Mucosa of gallbladder (tissue), 1 donor: ENCODE measurements at regions not wholly inside any gene's neighbourhood (a gene's known extent, or its start where the extent isn't known, plus 50 kb on each side); places are given as distances from the start of the nearest gene placed in this dataset.

Source experiments
- DNase-seq: peaks from one replicate; pipeline ENCODE4 v3.0.0-alpha.2; 2020; ENCODE audit warnings: low spot score
- donor health status: DM: no; HTN: no; CAD: no.

DNA sequence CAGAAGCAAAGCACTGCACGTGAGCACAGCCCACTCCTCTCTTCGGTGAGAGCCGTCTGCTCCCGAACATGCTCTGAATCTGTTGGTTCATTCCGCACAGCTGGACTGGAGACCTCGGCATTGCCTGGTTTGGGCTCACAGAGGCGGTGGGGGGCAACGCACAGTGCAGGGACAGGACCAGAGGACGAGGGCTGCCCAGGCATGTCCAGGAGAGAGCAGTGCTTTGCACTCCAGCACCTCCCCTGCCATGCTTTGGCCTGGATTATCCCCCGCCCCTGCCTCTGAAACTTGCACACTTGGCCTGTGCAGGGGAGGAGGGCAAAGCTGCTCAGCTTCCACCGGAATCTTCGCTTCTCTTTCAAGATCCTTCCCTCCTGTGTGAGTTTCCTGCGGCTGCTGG is 536.5 kb downstream of the BRD1 start:
- DNase-seq, result no peak

GRCh38 chr22:49290711-49291110 is 537.0 kb downstream of the BRD1 start:
- no peak for DNase-seq

- no peak for DNase-seq
These were observed 537.6 kb downstream of the BRD1 start for GRCh38 chr22:49289822-49290679.

- DNase-seq, result no peak
These were observed 541.4 kb downstream of the BRD1 start for GRCh38 chr22:49286181-49286760.

DNA sequence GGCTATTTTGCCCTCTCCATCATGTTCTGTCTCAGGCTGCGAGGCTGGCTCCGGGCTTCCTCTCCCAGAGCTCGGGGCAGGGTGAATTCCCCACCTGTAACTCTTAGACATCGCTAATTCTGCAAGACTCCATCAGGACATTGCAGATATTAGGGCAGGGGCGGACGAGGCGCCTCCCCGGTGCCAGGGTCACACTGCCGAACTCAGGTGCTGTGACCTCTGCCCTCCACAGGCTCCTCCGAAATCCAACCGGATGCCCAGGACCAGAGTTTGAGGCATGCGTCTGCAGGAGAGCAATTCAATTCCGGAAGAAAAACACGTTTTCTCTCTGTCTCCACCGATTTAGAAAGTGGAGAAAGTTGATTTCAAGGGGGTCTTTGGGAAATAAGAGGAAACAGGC is 542.7 kb downstream of the BRD1 start:
- no peak for DNase-seq

- DNase-seq, result no peak
These were observed 543.5 kb downstream of the BRD1 start for GRCh38 chr22:49284056-49284784.

- no peak for DNase-seq
These were observed 545.1 kb downstream of the BRD1 start for GRCh38 chr22:49282596-49282995.

DNA sequence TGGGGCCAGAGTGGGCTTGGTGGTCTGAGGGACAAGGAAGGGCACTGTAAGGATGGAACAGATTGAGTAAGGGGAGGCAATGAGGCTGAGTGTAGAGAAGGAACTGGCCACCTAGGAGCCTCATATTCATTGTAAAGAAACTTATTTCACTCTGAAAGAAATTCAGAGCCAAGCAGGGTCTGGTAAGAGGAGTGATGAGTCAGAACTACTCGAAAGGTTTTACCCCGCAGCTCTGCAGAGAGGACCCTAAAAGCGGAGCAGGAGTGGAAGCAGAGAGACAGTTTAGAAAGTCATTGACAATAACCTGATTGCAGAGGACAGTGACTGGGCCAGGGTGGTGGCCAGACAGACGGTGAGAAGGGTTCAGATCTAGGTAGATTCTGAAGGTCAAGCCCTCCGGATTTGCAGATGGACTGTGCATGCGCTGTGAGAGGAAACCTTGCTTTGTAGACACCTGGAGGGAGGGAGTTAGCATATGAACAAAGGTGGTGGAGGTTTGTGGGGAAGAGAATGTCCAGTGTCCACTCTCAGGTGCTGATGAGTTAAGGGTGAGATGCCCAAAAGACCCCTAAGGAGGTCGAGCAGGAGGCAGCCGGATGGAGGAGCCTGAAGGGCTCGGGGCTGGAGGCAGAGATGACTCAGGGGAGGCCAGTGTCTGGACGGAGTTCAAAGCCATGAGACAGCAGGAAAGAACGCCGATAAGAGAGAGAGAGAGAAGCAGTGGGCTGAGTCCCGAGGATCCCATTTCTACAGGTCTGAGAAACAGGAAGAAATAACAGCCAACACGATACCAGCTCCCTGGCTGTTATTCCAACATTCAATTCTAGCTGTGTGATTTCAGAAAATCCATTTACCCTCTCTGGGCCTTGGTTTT is 546.0 kb downstream of the BRD1 start:
- DNase-seq, result no peak

DNA sequence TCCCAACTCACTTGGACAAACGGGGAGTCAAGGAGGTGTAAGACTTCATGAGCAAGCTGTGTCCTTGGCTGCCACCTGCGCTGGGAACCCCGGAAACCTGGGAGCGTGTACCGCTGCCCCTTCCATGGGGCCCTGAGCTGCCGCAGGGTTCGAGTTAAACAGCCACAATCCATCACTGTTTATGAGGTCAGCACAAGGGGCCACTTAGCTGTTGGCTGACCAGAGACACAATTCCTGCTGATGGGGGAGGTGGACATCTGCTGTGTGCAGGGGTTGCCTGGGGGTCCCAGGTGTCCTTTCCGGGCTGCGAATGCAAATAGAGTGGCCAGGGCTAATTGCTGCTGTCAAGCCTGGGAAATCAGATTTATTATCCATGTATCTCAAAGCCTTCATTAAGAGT is 549.3 kb downstream of the BRD1 start:
- no peak for DNase-seq

- DNase-seq, result no peak
These were observed 551.1 kb downstream of the BRD1 start for GRCh38 chr22:49276567-49276966.

DNA sequence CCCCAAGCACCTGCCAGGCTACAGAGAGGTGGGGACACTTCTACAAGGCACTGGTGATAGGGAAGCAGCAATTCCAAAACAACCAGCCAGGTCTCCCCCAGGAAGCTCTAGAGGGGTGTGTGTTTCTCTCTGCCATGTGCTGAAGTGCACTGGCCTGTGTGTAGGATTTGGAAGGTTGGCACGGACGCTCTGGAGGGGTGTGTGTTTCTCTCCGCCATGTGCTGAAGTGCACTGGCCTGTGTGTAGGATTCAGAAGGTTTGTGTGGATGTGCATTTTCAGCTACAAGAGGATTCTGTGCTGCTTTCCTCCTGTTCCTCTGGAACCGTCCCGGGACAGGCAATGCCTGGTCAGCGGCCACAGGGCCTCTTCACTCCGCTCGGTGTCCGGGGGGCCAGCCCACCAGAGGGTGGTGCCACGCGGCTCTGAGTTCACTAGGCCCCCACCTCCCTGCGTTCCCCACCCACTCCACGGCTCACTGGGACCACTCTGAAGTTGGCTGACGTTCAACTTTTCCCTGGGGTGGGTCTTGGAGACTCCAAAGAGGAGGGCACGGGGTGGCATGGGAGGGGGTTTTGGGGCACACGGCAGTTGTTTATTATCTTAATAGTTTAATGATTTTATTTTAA is 552.8 kb downstream of the BRD1 start:
- no peak for DNase-seq

DNA sequence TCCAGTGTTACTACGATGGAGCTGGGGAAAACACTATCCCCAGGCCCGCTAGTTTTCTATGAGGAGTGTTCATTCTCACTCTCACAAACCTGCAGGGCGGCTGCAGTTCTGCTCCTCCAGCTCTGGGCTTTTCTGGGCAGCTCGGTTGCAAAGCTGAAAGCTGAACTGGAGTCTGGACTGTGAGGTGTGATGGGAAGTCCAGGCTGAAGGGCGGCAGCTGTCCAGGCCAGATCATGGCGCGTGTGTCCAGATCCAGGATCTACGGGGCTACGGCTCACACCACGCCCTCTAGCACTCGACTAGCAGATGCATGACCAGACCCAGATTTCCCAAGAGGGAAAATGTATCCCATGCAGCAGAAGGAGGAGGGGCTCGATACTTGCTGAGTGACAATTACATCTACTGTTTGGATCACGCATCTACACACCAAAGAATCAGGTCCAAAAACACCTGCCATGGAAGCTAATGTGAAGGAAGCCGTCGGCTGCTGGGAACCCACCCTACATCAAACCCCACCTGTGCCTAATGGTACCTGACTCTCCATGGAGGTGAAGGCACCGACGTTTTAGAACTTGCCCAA is 555.0 kb downstream of the BRD1 start:
- DNase-seq, result no peak

GRCh38 chr22:49271831-49272230 is 555.8 kb downstream of the BRD1 start:
- no peak for DNase-seq

DNA sequence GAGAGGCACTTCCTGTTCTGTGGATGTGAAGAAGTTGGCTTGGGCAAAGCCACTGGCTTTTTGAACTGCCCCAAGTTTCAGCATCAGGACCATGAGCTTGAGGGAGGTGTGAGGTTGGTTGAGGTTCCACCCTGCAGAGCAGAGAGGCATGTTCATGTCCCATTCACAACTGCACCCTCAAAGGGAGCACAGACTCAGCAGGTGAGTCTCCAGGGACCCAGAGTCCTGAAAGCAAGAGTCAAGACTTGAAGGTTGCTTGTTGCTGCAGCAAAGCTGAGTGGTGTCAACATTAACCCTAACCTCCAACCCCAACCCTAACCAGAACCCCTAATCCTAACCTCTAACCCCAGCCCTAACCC is 556.3 kb downstream of the BRD1 start:
- no peak for DNase-seq

GRCh38 chr22:49270595-49271368 is 556.9 kb downstream of the BRD1 start:
- DNase-seq, result no peak

- no peak for DNase-seq
These were observed 557.7 kb downstream of the BRD1 start for GRCh38 chr22:49269928-49270327.

DNA sequence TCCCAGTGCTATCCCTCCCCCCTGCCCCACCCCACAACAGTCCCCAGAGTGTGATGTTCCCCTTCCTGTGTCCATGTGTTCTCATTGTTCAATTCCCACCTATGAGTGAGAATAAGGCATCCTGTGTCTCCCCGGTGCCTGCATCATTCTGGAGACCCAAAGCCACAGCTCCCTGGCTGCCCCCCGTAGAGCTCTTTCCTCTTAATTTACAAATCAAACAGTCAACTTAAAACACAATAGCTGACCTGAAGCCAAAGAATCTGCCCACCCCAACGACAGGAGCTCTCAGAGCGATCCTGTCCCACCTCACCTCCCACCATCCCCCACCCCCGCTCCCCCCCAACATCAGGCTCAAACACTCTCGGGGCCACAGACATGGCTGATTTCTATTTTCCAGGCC is 558.3 kb downstream of the BRD1 start:
- DNase-seq, result no peak

GRCh38 chr22:49268924-49269323 is 558.7 kb downstream of the BRD1 start:
- DNase-seq, result no peak

GRCh38 chr22:49267996-49268395 is 559.7 kb downstream of the BRD1 start:
- no peak for DNase-seq
